CD14-positive monocyte (primary cell): ENCODE measurements at regions not wholly inside any gene's neighbourhood (a gene's known extent, or its start where the extent isn't known, plus 50 kb on each side); places are given as distances from the start of the nearest gene placed in this dataset.

ENCODE experiments used
- DNase-seq, 3 donors: peaks; one replicate each; pipeline ENCODE4 v3.0.0-alpha.2; 2011 to 2022
- H2AFZ ChIP-seq: 2 replicates; pipeline ENCODE4 v1.6.0; 2012; ENCODE audit warnings: mild to moderate bottlenecking, low read depth, low read length, inconsistent platforms; ENCODE audit not compliant: insufficient read depth, poor library complexity, severe bottlenecking
- H3K27ac ChIP-seq, 2 donors: 1 replicate in 1 of 2; 2 replicates in 1 of 2; pipeline ENCODE4 v1.5.1; 2012 to 2013; ENCODE audit warnings: low read length in 2 of 2, control low read depth in 1 of 2, inconsistent platforms in 1 of 2, low read depth in 1 of 2, mild to moderate bottlenecking in 1 of 2
- H3K27me3 ChIP-seq, 2 donors: one replicate each; pipeline versions ENCODE4 v1.6.0 to v1.6.1; 2011 to 2013; ENCODE audit warnings: low read length in 2 of 2; ENCODE audit not compliant: control insufficient read depth in 2 of 2, insufficient read depth in 2 of 2
- H3K36me3 ChIP-seq, 2 donors: replicated peaks in 1 of 2; 1 replicate in 1 of 2; 2 replicates in 1 of 2; pipeline versions ENCODE4 v1.5.1 to v1.6.1; 2012 to 2013; ENCODE audit warnings: low read length in 2 of 2, control low read depth in 1 of 2, inconsistent platforms in 1 of 2, mild to moderate bottlenecking in 1 of 2; ENCODE audit not compliant: insufficient read depth in 2 of 2, control insufficient read depth in 1 of 2
- H3K4me1 ChIP-seq, 2 donors: 1 replicate in 1 of 2; 2 replicates in 1 of 2; pipeline versions ENCODE4 v1.5.1 to v1.6.1; 2012 to 2013; ENCODE audit warnings: low read length in 2 of 2, control low read depth in 1 of 2, inconsistent platforms in 1 of 2, mild to moderate bottlenecking in 1 of 2, moderate library complexity in 1 of 2; ENCODE audit not compliant: insufficient read depth in 2 of 2, control insufficient read depth in 1 of 2
- H3K4me2 ChIP-seq: replicated peaks from 2 replicates; pipeline ENCODE3; 2012; ENCODE audit warnings: low read length, moderate library complexity, mild to moderate bottlenecking; ENCODE audit not compliant: poor library complexity, severe bottlenecking; ENCODE audit errors: extremely low read depth
- H3K4me3 ChIP-seq, 3 experiments: fragments of 200-600 bp in 1 of 3; sonication (generic) in 1 of 3; replicated peaks in 1 of 3; 1 replicate in 2 of 3; 2 replicates in 1 of 3; pipeline ENCODE4 v1.5.1; 2011 to 2013; ENCODE audit warnings: low read length in 3 of 3, mild to moderate bottlenecking in 3 of 3, control low read depth in 2 of 3, low read depth in 2 of 3, inconsistent platforms in 1 of 3, moderate library complexity in 1 of 3
- H3K79me2 ChIP-seq: 2 replicates; pipeline ENCODE4 v1.6.0; 2012; ENCODE audit warnings: mild to moderate bottlenecking, control low read depth, inconsistent platforms, low read length, moderate library complexity; ENCODE audit not compliant: insufficient read depth
- H3K9ac ChIP-seq: 2 replicates; pipeline ENCODE4 v1.6.0; 2017; ENCODE audit warnings: low read length, mild to moderate bottlenecking; ENCODE audit not compliant: insufficient read depth, poor library complexity, severe bottlenecking
- H3K9me3 ChIP-seq, 2 donors: replicated peaks in 1 of 2; 1 replicate in 1 of 2; 2 replicates in 1 of 2; pipeline versions ENCODE4 v1.5.1 to v1.6.1; 2012 to 2013; ENCODE audit warnings: low read length in 2 of 2, control low read depth in 1 of 2; ENCODE audit not compliant: control insufficient read depth in 1 of 2, insufficient read depth in 1 of 2
- H4K20me1 ChIP-seq: 2 replicates; pipeline ENCODE4 v1.6.0; 2012; ENCODE audit warnings: mild to moderate bottlenecking, low read length, control low read depth, moderate library complexity; ENCODE audit not compliant: insufficient read depth
- H3K27ac Mint-ChIP-seq, 7 donors: one replicate each; pipeline ENCODE4 v1.8.0; 2020; ENCODE audit warnings: mild to moderate bottlenecking in 7 of 7, mixed read lengths in 7 of 7, moderate library complexity in 6 of 7, inconsistent platforms in 2 of 7
- H3K27me3 Mint-ChIP-seq, 3 donors: one replicate each; pipeline ENCODE4 v1.8.0; 2021 to 2022; ENCODE audit warnings: low read depth in 3 of 3, mild to moderate bottlenecking in 3 of 3, mixed read lengths in 3 of 3, moderate library complexity in 3 of 3, inconsistent platforms in 1 of 3
- H3K36me3 Mint-ChIP-seq, 2 donors: one replicate each; pipeline ENCODE4 v1.8.0; 2020; ENCODE audit warnings: mixed read lengths in 2 of 2, inconsistent platforms in 1 of 2, mild to moderate bottlenecking in 1 of 2
- H3K4me1 Mint-ChIP-seq: one replicate; pipeline ENCODE4 v1.8.0; 2020; ENCODE audit warnings: mild to moderate bottlenecking, mixed read lengths
- H3K4me3 Mint-ChIP-seq, 2 donors: one replicate each; pipeline ENCODE4 v1.8.0; 2020; ENCODE audit warnings: mild to moderate bottlenecking in 2 of 2, mixed read lengths in 2 of 2, moderate library complexity in 1 of 2
- H3K9me3 Mint-ChIP-seq, 7 donors: one replicate each; pipeline ENCODE4 v1.8.0; 2020 to 2022; ENCODE audit warnings: mixed read lengths in 7 of 7, mild to moderate bottlenecking in 6 of 7, moderate library complexity in 6 of 7, inconsistent platforms in 2 of 7
- CTCF ChIP-seq: fragments of 200-600 bp; IDR thresholded peaks from one replicate; pipeline ENCODE4 v1.8.0; 2022; ENCODE audit warnings: antibody characterized with exemption, mild to moderate bottlenecking
- WGBS: methylation state at CpG from one replicate; pipeline ENCODE4 v1.1.5; 2013; ENCODE audit warnings: missing lambda C conversion rate; ENCODE audit not compliant: insufficient coverage; 5-methylcytosine and 5-hydroxymethylcytosine counted together
- intact Hi-C, 2 donors: fragments of 100-400 bp; cut with micrococcal nuclease; formaldehyde crosslinking; loops; one replicate each; pipeline versions ENCODE4 v1.15.0 to v1.15.1; 2023

- H3K9me3 ChIP-seq: no peaks in the 10 kb centered on the region
- no peaks in the 10 kb centered on the region for H3K36me3 Mint-ChIP-seq
- no peaks in the 10 kb centered on the region for H3K79me2 ChIP-seq
- peaks cover 13% of the 10 kb centered on the region for H3K4me1 Mint-ChIP-seq
- H3K9ac ChIP-seq: no peak overlapping the region
- intact Hi-C loops: no loop called here
- H3K4me3 Mint-ChIP-seq: no peak overlapping the region
- H3K9me3 Mint-ChIP-seq: peaks cover 0 to 8% (median 4%) of the 10 kb centered on the region in 7 donors
- no peak overlapping the region for H2AFZ ChIP-seq
- no peak for TF ChIP-seq CTCF
- H3K36me3 ChIP-seq: no peaks in the 10 kb centered on the region
- WGBS: 53% methylated on average over 9 of the region's 13 CpGs
- H3K4me2 ChIP-seq: no peak overlapping the region
- H4K20me1 ChIP-seq: no peaks in the 10 kb centered on the region
- no peak overlapping the region for H3K27ac Mint-ChIP-seq
- peaks cover 6 to 12% of the 10 kb centered on the region in 2 donors for H3K4me1 ChIP-seq
- no peak overlapping the region for H3K4me3 ChIP-seq
- no peaks in the 10 kb centered on the region for H3K27me3 ChIP-seq
- H3K27me3 Mint-ChIP-seq: peaks cover 3 to 14% (median 9%) of the 10 kb centered on the region in 3 donors
- no peak for DNase-seq
- H3K27ac ChIP-seq: no peak overlapping the region
Measured at GRCh38 chr11:69409812-69410645, 71.4 kb upstream of the LINC01488 start.

GRCh38 chr11:69411257-69411924, 70.1 kb upstream of the LINC01488 start:
- WGBS: no CpG with 5 or more reads among the region's 8 CpGs
- Mint-ChIP-seq H3K9me3 (peaks cover 0 to 8% (median 4%) of the 10 kb centered on the region in 7 donors), H3K4me3 (no peak overlapping the region), H3K4me1 (peaks cover 23% of the 10 kb centered on the region), H3K36me3 (no peaks in the 10 kb centered on the region), H3K27ac (no peak overlapping the region), H3K27me3 (peaks cover 8 to 14% (median 11%) of the 10 kb centered on the region in 3 donors)
- H3K9ac ChIP-seq: no peak overlapping the region
- H3K36me3 ChIP-seq: no peaks in the 10 kb centered on the region
- peaks cover 0 to 3% of the 10 kb centered on the region in 2 donors for H3K27me3 ChIP-seq
- no peak overlapping the region for H3K4me2 ChIP-seq
- intact Hi-C loops: no loop called here
- no peak overlapping the region for H3K27ac ChIP-seq
- no peak for TF ChIP-seq CTCF
- H3K4me3 ChIP-seq: no peak overlapping the region
- DNase-seq: no peak
- no peak overlapping the region for H2AFZ ChIP-seq
- H3K9me3 ChIP-seq: no peaks in the 10 kb centered on the region
- H4K20me1 ChIP-seq: no peaks in the 10 kb centered on the region
- no peaks in the 10 kb centered on the region for H3K79me2 ChIP-seq
- H3K4me1 ChIP-seq: peaks cover 16 to 25% of the 10 kb centered on the region in 2 donors
